ENCODE measurements at regions not wholly inside any gene's neighbourhood (a gene's known extent, or its start where the extent isn't known, plus 50 kb on each side); places are given as distances from the start of the nearest gene placed in this dataset.
A peak's percentile ranks its signal among the peaks of the same experiment; 100 is the strongest.

DNA sequence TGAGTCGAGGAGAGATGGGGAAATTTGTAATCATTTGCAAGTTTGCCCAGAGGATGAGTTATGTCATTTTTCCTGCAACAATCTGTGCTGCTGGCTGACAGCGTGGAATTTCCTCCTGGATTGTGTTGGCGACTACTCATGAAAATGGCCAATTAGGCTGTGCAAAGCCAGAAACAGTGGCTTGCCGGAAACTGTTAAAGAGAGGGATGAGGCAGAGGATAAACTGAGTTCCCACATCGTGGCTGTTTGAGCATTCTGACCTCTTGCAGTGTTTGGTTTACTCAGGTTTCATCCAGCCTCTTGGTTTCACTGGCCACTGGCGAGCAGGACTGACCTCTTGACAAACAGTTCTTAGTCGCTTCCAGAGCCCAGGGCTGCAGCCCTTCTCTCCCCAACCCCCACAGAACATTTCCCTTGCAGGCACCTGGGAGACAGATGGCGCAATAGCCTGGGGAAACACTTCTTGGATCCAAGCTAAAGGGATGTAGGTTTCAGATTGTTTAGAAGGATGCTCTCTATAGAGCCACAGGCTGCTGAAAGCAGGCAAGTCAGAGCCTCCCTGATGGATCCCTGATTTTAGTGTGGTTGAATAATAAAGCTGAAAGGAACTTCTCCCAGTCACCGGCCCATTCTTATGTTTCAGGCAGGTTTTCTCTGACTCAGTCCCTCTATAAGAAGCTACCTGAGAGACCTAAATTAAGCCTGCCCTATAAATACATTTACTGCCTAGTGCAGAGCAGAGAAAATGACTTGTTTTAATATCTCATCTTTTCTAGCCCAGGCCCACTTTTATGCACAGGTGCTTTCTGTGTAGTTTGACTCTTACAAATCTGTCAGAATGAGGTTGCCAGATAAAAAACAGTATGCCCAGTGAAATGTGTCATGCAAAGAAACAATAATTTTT lies 92.8 kb upstream of the UBE2E1 start:
- H3K36me3 ChIP-seq (ENCODE audit: control insufficient read depth, insufficient read depth, low read length), result no peaks in the 10 kb centered on the region
- TF ChIP-seq, protein P1, sequence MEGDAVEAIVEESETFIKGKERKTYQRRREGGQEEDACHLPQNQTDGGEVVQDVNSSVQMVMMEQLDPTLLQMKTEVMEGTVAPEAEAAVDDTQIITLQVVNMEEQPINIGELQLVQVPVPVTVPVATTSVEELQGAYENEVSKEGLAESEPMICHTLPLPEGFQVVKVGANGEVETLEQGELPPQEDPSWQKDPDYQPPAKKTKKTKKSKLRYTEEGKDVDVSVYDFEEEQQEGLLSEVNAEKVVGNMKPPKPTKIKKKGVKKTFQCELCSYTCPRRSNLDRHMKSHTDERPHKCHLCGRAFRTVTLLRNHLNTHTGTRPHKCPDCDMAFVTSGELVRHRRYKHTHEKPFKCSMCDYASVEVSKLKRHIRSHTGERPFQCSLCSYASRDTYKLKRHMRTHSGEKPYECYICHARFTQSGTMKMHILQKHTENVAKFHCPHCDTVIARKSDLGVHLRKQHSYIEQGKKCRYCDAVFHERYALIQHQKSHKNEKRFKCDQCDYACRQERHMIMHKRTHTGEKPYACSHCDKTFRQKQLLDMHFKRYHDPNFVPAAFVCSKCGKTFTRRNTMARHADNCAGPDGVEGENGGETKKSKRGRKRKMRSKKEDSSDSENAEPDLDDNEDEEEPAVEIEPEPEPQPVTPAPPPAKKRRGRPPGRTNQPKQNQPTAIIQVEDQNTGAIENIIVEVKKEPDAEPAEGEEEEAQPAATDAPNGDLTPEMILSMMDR (IDR thresholded peaks at IDR 0.05), result peak; percentile 6
- no peaks in the 10 kb centered on the region for H3K4me1 ChIP-seq
- H3K9ac ChIP-seq, result no peak overlapping the region
- H3K27ac ChIP-seq, result no peak overlapping the region
- H3K4me2 ChIP-seq (ENCODE audit: low read length), result no peak overlapping the region
- H3K4me3 ChIP-seq (ENCODE audit: low read depth, low read length), result no peak overlapping the region
- no peaks in the 10 kb centered on the region for H3K79me2 ChIP-seq
- H3K9me3 ChIP-seq (ENCODE audit: control insufficient read depth, low read length), result no peaks in the 10 kb centered on the region
- H3K27me3 ChIP-seq (ENCODE audit: control insufficient read depth, insufficient read depth, low read length), result no peaks in the 10 kb centered on the region
- no peak overlapping the region for H2AFZ ChIP-seq

DNA sequence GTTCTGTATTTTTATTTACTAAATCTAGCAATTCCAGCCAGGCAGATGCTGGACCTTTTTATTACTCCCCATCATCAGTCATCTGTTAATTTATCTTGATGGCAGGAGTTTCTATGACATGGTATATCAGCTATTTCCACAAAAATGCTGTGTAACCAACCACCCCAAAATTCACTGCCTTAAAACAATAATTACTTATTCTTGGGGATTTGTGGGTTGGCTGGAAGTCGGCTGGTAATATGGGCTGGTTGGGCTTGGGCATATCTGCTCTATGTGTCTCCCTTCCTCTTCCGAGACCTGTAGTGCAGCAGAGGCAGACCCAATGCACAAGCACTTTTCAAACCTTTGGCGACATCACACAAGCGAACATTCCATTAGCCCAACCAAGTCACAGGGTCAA lies 92.1 kb upstream of the UBE2E1 start:
- TF ChIP-seq, protein P1 (IDR thresholded peaks at IDR 0.05), result no peak
- Histone ChIP-seq H3K36me3 (ENCODE audit: control insufficient read depth, insufficient read depth, low read length) (no peaks in the 10 kb centered on the region), H3K4me3 (ENCODE audit: low read depth, low read length) (no peak overlapping the region), H3K4me1 (no peaks in the 10 kb centered on the region), H3K4me2 (ENCODE audit: low read length) (no peak overlapping the region), H3K79me2 (no peaks in the 10 kb centered on the region), H3K9me3 (ENCODE audit: control insufficient read depth, low read length) (no peaks in the 10 kb centered on the region), H2AFZ (no peak overlapping the region), H3K27me3 (ENCODE audit: control insufficient read depth, insufficient read depth, low read length) (no peaks in the 10 kb centered on the region), H3K27ac (no peak overlapping the region), H3K9ac (no peak overlapping the region)

DNA sequence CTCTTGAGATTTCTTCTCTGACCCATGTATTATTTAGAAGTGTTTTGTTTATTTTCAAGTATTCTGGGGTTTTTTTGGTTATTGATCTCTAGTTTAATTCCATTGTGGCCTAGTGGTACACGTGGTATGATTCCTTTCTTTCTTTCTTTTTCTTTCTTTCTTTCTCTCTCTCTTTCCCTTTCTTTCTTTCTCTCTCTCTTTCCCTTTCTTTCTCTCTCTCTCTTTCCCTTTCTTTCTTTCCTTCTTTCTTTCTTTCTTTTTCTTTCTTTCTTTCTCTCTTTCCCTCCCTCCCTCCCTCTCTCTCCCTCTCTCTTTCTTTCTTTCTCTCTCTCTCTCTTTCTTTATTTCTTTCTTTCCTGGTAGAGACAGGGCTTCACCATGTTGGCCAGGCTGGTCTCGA lies 85.7 kb upstream of the UBE2E1 start:
- Histone ChIP-seq H3K27me3 (ENCODE audit: control insufficient read depth, insufficient read depth, low read length) (no peaks in the 10 kb centered on the region), H3K79me2 (no peaks in the 10 kb centered on the region), H3K4me3 (ENCODE audit: low read depth, low read length) (no peak overlapping the region), H3K9me3 (ENCODE audit: control insufficient read depth, low read length) (no peaks in the 10 kb centered on the region), H3K4me1 (no peaks in the 10 kb centered on the region), H3K4me2 (ENCODE audit: low read length) (no peak overlapping the region), H2AFZ (no peak overlapping the region), H3K9ac (no peak overlapping the region), H3K36me3 (ENCODE audit: control insufficient read depth, insufficient read depth, low read length) (no peaks in the 10 kb centered on the region), H3K27ac (no peak overlapping the region)
- TF ChIP-seq, protein P1 (IDR thresholded peaks at IDR 0.05), result no peak

DNA sequence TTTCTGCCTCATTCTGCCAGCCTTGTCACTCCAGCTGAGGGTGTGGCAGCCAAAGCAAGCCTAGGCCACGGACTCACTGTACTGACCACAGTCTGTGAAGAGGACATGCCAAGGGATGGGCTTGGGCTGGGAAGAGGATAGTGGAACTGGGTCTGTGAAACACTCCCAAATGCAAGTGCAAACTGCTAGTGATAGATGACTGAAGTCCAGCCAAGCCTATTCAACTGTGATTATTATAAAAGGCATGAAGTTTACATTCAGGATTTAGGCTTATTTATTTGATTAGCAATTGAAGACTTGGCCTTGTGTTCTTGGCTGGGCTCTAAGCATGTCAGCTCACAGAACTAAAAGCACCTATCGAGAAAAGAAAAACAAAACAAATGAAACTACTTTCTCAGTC lies 84.9 kb upstream of the UBE2E1 start:
- TF ChIP-seq, protein P1 (IDR thresholded peaks at IDR 0.05), result no peak
- Histone ChIP-seq H3K79me2 (no peaks in the 10 kb centered on the region), H3K4me2 (ENCODE audit: low read length) (no peak overlapping the region), H3K4me3 (ENCODE audit: low read depth, low read length) (no peak overlapping the region), H3K9me3 (ENCODE audit: control insufficient read depth, low read length) (no peaks in the 10 kb centered on the region), H3K27me3 (ENCODE audit: control insufficient read depth, insufficient read depth, low read length) (no peaks in the 10 kb centered on the region), H3K27ac (no peak overlapping the region), H3K9ac (no peak overlapping the region), H2AFZ (no peak overlapping the region), H3K4me1 (no peaks in the 10 kb centered on the region), H3K36me3 (ENCODE audit: control insufficient read depth, insufficient read depth, low read length) (no peaks in the 10 kb centered on the region)

DNA sequence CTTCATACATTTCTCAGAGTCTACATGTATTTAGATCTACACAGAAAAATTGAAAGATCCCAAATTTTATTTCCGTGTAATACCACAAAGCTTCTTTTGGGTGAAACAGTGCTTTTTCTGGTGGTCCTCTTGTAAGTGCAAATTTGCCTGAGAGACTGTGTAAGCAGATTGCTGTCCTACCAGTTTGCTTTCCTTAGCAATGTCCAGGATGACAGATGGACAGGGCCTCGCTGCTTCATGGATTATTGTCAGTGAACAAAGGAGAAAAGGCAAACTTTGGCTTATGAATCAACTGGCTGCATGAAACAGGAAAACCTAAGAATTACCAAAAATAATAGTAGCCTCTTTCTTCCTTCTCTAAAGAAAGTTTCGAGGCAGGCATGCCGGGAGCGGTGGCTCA lies 82.6 kb upstream of the UBE2E1 start:
- H3K4me1 ChIP-seq, result no peaks in the 10 kb centered on the region
- no peak overlapping the region for H3K9ac ChIP-seq
- no peak overlapping the region for H3K4me2 ChIP-seq (ENCODE audit: low read length)
- H3K36me3 ChIP-seq (ENCODE audit: control insufficient read depth, insufficient read depth, low read length), result no peaks in the 10 kb centered on the region
- no peaks in the 10 kb centered on the region for H3K79me2 ChIP-seq
- no peak overlapping the region for H3K27ac ChIP-seq
- no peak overlapping the region for H2AFZ ChIP-seq
- H3K27me3 ChIP-seq (ENCODE audit: control insufficient read depth, insufficient read depth, low read length), result no peaks in the 10 kb centered on the region
- no peak overlapping the region for H3K4me3 ChIP-seq (ENCODE audit: low read depth, low read length)
- TF ChIP-seq, protein P1 (IDR thresholded peaks at IDR 0.05), result no peak
- no peaks in the 10 kb centered on the region for H3K9me3 ChIP-seq (ENCODE audit: control insufficient read depth, low read length)
